ENCODE measurements at regions not wholly inside any gene's neighbourhood (a gene's known extent, or its start where the extent isn't known, plus 50 kb on each side); places are given as distances from the start of the nearest gene placed in this dataset.

DNA sequence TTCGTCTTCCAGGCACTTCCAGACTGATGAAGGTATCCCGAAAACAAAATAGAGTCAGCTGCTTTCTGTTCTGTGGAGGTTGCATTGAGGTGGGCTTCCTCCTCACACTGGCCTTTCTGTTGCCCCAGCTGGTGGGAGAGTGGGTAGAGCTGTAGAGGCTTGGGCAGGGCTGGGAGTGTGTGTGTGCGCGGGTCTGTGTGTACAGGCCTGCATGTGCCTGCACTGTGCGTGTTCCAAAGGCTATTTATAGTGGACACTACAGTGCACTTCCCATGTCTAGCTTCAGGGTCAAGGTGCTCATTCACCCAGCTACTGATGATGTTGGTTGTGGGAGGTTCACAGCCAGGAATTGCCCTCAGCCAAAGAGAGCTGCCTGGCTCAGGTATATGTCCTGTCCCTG, 260.1 kb upstream of the HABP2 start:
- no peak for TF ChIP-seq POLR2A (IDR thresholded peaks at IDR 0.05)
- TF ChIP-seq, protein P1, sequence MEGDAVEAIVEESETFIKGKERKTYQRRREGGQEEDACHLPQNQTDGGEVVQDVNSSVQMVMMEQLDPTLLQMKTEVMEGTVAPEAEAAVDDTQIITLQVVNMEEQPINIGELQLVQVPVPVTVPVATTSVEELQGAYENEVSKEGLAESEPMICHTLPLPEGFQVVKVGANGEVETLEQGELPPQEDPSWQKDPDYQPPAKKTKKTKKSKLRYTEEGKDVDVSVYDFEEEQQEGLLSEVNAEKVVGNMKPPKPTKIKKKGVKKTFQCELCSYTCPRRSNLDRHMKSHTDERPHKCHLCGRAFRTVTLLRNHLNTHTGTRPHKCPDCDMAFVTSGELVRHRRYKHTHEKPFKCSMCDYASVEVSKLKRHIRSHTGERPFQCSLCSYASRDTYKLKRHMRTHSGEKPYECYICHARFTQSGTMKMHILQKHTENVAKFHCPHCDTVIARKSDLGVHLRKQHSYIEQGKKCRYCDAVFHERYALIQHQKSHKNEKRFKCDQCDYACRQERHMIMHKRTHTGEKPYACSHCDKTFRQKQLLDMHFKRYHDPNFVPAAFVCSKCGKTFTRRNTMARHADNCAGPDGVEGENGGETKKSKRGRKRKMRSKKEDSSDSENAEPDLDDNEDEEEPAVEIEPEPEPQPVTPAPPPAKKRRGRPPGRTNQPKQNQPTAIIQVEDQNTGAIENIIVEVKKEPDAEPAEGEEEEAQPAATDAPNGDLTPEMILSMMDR (IDR thresholded peaks at IDR 0.05), result no peak
- 92 to 97% (median 94%) methylated on average over 4 to 5 of the region's 5 CpGs for WGBS, 4 donors
- no peaks in the 10 kb centered on the region for H3K4me1 ChIP-seq (replicated peaks in 1 of 2)

GRCh38 chr10:113293167-113293566, 259.7 kb upstream of the HABP2 start:
- intact Hi-C loops (cut with DNase I), result no loop called here
- Histone ChIP-seq H3K27me3 (no peaks in the 10 kb centered on the region), H3K9me3 (replicated peaks in 1 of 3) (no peaks in the 10 kb centered on the region), H3K4me1 (replicated peaks in 1 of 2) (no peaks in the 10 kb centered on the region), H3K27ac (no peak overlapping the region), H3K4me3 (no peak overlapping the region), H3K36me3 (replicated peaks in 1 of 2) (no peaks in the 10 kb centered on the region)
- 86 to 100% (median 95%) methylated on average over 2 to 4 of the region's 4 CpGs for WGBS, 4 donors
- TF ChIP-seq, protein P1 (IDR thresholded peaks at IDR 0.05), result no peak
- no peak for TF ChIP-seq POLR2A (IDR thresholded peaks at IDR 0.05)
- no peak for DNase-seq

More for the DNA sequence above, 260.1 kb upstream of the HABP2 start:
- intact Hi-C loops (cut with DNase I), result no loop called here
- Histone ChIP-seq H3K9me3 (replicated peaks in 1 of 3) (no peaks in the 10 kb centered on the region), H3K27me3 (no peaks in the 10 kb centered on the region), H3K27ac (no peak overlapping the region), H3K36me3 (replicated peaks in 1 of 2) (no peaks in the 10 kb centered on the region), H3K4me3 (no peak overlapping the region)
- DNase-seq, result no peak

DNA sequence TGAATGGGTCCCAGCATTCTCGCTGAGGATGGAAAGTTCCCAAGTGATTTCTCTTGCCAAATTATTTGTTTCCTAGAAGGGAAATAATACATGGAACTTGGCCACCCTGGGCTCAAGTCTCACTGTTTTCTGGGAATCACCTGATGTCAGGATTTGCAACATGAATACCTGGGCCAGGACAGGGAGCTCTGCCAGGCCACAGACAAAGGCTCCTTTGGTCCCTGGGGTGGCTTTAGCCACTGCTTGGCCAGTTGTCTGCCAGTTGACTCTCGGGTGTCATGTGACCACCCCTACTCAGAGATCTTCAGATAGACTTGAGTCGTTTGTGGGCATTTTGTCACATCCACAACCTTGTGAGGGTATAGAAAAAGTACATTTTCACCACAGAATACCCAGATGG, 258.0 kb upstream of the HABP2 start:
- intact Hi-C loops (cut with DNase I), result no loop called here
- no peak for DNase-seq
- TF ChIP-seq, protein P1 (IDR thresholded peaks at IDR 0.05), result no peak
- TF ChIP-seq POLR2A (IDR thresholded peaks at IDR 0.05), result no peak
- 82 to 86% (median 86%) methylated on average over 3 of the region's 3 CpGs for WGBS, 4 donors
- no peaks in the 10 kb centered on the region for H3K4me1 ChIP-seq (replicated peaks in 1 of 2)
- H3K9me3 ChIP-seq (replicated peaks in 1 of 3), result no peaks in the 10 kb centered on the region
- no peaks in the 10 kb centered on the region for H3K27me3 ChIP-seq
- no peak overlapping the region for H3K27ac ChIP-seq
- H3K4me3 ChIP-seq, result no peak overlapping the region
- H3K36me3 ChIP-seq (replicated peaks in 1 of 2), result no peaks in the 10 kb centered on the region

DNA sequence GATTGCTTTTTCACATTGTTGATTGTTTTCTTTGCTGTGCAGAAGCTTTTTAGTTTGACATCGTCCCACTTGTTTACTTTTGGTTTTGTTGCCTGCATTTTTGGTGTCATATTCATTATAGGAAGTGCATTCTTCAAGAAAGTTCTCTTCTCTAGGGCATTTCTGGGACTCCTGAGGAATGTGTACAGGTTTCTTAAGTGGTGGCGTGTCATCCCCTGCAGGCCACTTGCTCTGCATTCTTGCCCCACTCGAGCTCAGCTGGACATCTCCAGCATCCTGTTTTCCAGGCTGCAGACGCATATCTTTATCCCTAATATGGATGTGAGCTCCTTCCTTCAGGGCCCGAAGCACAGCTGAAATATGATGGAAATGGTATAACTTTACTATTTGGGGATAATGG, 255.6 kb upstream of the HABP2 start:
- intact Hi-C loops (cut with DNase I), result no loop called here
- 72 to 81% (median 75%) methylated on average over 5 of the region's 5 CpGs for WGBS, 4 donors
- H3K9me3 ChIP-seq (replicated peaks in 1 of 3), result no peaks in the 10 kb centered on the region
- H3K4me3 ChIP-seq, result no peak overlapping the region
- H3K36me3 ChIP-seq (replicated peaks in 1 of 2), result no peaks in the 10 kb centered on the region
- no peaks in the 10 kb centered on the region for H3K27me3 ChIP-seq
- no peak overlapping the region for H3K27ac ChIP-seq
- no peak for DNase-seq
- no peaks in the 10 kb centered on the region for H3K4me1 ChIP-seq (replicated peaks in 1 of 2)
- TF ChIP-seq, protein P1 (IDR thresholded peaks at IDR 0.05), result no peak
- TF ChIP-seq POLR2A (IDR thresholded peaks at IDR 0.05), result no peak
